NCI-H1436 (cell line): ENCODE measurements at regions not wholly inside any gene's neighbourhood (a gene's known extent, or its start where the extent isn't known, plus 50 kb on each side); places are given as distances from the start of the nearest gene placed in this dataset.
"Not testable (repeated sequence)": the region's sequence is repeated elsewhere in the genome, so short reads cannot be mapped to it uniquely, and the experiment has no call there.

Experiments
- DNase-seq: peaks from one replicate; lab custom pipeline; 2025; lab: John Stamatoyannopoulos, UW

DNA sequence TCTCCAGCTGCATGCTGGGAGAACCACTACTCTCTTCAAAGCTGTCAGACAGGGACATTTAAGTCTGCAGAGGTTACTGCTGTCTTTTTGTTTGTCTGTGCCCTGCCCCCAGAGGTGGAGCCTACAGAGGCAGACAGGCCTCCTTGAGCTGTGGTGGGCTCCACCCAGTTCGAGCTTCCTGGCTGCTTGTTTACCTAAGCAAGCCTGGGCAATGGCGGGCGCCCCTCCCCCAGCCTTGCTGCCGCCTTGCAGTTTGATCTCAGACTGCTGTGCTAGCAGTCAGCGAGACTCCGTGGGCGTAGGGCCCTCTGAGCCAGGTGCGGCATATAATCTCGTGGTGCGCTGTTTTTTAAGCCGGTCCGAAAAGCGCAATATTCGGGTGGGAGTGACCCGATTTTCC lies 215.0 kb downstream of the STIM2 start:
- not testable (repeated sequence) for DNase-seq

DNA sequence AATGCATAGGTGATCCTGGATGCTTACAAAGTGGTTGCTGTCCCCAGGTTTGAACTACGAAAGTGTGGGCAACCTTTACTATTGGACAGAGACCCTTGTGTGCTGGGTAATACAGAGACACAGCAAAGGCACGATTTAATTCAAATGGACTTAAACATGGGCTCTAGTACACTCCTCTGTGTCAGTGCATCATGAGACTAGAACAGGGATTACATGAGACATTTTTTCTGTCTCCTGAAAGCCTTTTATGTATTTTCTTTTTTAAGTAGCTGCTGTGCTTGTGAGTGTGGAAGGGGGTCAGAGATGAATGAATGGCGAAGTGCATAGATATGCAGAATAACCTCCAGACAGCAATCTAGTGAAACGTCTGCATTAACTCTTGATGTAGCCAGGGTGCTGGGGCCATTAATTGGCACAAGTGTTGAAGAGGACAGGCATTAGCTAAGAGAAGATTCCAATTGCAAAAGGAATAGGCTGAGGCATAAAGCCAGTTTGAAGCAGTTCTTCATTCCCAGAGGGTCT lies 218.4 kb downstream of the STIM2 start:
- no peak for DNase-seq

DNA sequence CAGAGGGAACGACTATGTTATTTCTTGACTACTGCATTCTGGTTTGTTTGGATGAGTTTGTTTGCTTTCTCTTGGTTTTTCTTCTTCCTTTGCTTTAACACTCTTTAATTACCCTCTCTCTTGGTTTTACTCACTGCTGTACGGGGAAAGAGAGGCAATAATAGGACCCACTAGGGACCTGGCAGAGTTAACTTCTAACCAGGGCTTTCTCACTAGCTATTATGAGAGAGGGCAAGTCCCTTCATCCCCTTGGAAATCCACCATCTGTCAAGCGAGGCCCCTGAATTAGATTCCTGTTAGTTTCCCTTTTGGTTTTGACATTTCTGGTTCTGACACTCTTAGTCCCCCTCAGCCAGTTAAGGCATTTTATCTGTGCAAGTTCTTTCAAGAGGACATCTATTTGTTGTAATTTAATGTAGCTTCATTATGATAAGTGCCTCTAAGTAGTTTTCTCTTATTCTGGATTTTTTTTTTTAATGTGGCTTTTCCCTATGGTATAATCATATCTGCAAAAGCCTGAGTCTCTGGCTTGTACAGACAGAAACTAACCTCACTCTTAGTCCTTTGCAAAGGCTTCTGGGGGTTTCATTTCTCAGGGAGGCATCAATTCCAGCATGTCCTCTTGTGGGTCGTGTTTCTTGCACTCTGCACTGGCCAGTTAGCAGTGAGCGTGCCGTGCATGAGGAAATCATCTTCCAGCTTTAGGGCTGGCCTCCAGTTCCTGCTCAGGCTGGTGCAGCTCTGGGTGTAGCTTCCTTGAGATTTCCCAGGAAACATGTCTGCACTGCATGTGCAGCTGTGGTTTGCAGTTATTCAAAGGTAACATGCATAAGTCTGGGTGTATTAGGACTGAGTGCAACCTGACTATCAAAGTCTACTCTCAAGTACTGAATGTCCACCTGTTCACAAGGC lies 221.3 kb downstream of the STIM2 start:
- no peak for DNase-seq

DNA sequence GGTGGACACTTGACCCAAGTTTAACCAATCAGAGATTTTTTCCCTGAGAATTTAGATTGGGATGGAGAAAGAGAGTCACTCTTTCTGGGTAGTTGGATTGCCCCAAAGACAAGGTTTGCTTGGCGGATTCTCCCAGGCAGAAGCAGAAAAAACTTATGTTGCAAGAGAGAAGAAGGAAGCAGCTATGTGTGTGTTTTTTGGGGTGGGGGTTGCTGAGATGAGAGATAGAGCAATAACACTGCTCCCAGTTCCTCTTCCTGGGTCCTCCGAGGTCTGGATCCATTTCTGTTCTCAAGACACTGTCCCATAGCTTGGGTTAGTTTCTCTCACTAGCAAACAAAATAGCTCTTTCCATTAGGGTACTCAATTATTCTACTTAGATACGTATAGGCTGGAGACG lies 222.1 kb downstream of the STIM2 start:
- no peak for DNase-seq

DNA sequence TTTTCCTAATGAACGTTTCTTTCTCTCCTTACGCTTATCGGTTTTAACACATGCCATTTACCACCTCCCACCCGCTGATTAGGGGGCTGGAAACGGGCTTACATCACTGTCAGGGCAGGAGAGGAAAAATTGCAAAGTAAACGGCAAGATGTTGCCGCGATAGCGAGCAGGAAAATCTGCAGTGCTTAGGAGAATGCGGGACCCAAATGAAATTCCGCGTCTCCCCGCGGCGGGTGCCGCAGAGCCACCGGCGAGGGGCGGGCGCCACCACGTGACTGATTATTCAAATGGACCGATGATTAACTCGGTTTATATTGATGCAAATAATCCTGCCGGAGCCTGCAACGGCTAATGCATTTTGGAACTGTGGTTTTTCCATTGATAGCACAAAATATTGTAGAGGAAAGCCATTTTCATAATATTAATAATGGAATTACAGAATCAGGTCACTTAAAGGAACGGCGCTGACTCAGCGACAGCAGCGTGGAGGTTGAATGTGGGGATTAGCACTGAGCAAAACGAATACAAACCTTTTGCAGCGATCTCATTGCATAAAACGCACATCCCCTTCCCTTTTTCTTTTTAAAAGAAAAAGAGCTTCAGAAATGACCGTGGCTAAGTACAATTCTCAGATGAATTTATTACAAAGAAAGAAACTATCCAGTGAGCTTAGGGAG lies 224.2 kb downstream of the STIM2 start:
- DNase-seq: no peak

DNA sequence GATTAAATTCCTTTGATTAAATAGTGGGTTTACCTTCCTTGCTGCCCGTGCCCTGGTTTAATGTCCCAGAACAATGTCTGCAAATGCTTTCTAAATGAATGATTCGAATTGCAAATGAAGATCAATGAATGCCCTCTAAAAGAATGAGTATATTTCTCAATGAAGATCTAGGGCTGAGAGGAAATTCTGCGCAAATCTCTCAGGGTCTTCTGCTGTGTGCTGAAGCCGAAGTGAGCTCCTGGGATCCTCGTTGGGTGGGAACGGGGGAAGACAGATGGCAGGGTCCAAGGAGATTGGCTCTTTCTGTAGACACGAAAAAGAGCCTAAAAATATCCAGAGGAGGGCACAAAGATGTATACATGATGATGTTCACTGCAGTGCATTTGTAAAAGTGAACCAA lies 224.8 kb downstream of the STIM2 start:
- no peak for DNase-seq

DNA sequence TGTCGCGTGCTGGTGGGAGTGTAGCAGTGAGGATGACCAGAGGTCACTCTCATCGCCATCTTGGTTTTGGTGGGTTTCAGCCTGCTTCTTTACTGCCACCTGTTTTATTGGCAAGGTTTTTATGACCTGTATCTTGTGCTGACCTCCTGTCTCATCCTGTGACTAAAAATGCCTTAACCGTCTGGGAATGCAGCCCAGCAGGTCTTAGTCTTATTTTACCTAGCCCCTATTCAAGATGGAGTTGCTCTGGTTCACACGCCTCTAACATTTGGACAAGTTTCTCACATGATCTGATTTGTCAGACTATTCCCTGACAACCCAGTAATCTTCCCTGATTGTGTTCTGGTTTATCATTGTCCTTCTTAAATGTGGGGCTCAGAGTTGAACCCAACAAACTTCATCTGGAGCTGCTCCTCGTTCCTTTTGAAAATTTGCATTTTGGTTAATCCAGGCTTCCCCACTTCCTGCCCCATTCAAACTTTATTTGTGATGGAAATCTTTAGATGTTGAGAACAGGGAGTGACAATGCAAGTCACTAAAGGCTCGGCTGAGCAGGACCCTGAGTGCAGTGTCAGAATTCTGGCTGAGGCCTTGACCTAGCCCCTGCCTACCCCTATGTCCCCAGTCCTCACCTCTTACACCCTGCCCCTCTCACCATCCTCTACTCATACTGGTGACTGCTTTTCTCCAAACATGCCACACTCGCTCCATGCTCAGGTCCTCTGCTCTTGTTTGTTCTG lies 226.8 kb downstream of the STIM2 start:
- no peak for DNase-seq

DNA sequence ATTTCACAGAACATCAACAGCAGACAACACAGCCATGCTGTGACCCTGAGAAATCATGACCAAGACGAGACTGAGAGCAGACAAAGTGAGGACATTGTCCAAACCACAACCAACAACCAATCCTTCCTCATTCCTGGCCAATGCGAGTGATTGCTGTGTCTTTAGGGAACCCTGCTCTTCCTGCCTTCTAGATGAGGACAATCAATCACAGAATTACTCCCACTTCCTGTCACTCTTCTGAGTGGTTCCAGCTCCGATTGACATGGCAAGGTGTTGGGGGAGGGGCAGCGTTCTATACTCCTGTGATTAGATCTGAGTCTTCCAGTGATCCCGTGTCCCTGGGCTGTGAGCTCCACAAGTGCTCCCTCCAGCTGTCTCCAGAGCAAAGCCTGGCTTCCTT lies 227.8 kb downstream of the STIM2 start:
- no peak for DNase-seq

DNA sequence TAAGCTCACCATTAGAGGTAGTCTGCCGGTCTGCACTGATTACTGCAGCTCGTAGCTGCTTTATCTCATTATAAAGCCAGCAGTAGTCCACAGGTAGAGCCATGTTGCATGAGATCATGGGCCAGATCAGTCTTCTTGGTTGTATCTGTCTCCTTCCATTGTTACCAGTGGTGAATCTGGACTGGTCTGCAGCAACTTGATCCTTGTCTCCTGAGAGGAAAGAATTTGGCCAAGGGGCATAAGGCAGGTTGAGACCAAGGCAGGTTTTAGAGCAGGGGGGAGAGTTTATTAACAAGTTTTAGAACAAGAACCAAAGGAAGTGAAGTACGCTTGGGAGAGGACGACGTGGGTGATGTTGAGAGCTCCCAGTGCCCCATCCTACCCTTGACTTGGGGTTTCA lies 228.5 kb downstream of the STIM2 start:
- no peak for DNase-seq

DNA sequence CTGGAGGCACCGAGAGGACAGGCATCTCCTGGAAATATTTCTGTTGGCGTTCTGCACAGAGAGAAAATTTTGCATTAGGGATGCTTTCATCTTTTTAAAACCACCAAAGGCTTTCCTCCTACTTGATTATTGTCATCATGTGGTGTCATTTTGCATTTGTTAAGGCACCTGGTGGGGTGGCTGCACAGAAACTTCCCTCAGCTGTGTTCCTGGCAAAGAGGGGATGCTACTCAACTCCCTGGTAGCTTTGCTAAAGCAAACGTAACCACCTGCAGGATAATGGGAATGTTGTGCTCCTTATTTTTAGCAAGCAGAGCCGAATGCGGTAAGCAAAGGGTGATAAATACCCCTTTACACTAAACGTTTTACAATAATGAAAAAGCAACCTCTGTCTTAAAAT lies 229.8 kb downstream of the STIM2 start:
- no peak for DNase-seq

DNA sequence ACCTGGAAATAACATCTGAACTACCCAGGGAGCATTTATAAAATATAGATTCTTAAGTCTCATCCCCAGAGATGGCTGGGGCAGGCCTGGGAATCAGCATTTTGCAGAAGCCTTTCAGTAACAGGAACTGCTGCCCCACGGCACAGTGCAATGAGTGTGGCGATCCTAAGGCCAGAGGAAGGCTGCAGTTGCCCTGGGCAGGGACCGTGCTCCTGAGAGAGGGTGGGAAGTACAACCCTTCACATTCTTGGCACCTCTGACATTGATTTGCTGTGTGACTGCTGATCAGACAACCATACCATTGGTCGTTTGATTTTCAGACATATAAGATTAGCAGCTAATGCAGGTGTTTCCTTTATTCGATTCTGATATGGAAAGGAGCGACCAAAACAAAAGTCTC lies 233.6 kb downstream of the STIM2 start:
- DNase-seq: no peak

DNA sequence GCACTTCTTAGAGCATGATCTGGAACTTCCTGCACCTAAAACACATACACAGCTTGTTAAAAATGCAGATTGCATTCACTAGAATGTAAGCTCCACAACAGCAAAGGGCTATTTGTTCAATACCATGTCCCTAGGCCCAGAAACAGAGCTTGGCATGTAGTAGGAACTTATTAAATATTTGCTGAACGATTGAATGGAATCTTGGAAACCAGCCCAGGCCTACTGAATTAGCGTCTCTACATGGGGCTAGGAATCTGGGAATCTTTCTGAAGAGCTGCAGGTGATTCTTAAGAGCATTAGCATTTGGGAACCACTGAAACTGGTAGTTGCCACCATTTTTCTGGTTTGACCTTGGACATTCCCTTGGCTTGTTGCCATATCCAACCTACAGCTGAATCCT lies 234.1 kb downstream of the STIM2 start:
- DNase-seq: no peak

DNA sequence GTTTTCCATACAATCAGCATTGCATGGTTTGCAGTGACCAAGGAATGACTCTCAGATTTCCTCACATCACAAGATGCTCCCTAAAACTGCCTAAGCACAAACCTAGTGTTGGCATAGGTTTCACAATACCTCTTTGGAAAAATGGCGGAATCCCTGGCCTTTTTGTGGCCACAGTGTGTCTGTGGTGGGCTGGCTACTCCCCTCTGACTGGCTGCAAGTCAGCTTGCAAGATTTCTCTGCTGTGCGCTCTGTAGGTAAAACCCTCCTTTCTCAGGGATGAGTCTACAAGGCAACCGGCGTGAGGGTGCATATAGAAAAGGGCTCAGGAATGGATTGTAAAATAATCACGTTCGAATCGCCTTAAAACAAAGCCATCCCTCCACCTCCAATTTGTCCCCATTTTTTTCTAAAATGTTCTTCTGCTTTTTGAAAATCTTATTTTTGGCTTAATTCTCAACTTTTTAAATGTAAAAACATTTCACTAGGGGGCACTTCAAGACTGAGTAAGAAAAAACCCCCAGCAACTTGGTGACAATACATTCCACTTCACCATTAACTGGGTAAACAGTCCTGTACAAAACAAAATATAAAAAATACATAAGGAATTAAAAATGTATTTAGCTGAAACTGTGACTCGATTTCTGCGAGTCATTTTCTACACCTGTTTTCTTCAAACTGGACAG lies 235.6 kb downstream of the STIM2 start:
- no peak for DNase-seq

DNA sequence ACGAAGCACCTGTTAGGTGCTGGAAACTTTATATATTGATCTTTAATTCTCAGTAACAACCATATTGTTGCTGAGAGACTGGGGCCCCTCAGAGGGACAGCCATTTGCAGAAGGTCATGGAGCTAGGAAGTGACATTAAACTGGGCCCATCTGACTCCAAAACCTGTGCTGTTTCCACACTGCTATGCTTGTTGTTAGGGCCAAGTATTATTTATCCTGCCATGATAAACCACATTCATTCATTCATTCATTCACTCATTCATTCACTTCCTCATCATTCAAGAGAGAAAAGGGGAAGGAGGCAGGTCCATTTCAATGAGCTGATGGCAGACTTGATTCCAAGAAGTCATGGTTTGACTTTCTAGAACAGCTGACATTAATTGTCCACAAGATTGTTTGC lies 237.4 kb downstream of the STIM2 start:
- DNase-seq: no peak

DNA sequence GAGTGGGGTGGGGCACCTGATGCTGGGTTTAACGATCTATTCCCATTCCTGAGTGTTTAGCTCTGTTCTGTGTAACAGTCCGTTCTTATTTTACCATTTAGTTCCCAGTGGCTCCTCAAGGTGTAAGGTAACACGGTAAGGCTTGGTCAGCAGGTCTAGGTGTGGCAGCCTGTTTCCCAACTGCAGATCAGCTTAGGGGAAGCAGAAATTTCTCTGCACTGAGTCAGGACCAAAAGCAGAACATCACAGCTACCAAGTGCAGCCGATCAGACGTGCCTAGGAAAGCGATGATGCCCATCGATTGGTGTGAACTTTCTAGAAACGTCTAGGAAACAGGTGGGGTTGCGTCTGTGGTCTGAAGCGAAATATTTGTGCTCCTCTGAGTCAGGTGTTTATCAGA lies 240.1 kb downstream of the STIM2 start:
- no peak for DNase-seq

DNA sequence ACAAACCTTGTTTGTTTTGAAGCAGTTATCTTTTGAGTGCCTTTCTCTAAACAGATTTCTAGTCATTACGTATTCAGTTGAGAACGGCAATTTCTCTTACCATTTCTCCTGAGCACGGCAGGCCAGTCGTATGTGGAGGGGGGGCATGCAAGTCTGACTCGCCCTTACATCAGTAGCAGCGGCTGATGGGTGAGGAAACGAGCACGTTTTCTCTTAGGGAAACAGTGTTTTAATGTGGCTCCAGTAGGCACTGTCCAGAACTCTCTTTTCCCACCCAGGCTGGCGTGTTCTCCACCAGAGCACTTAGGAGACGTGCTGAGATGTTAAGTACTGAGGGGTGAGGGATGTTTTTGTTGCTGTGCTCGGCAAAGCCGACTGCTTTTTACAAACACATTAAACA lies 240.5 kb downstream of the STIM2 start:
- no peak for DNase-seq

DNA sequence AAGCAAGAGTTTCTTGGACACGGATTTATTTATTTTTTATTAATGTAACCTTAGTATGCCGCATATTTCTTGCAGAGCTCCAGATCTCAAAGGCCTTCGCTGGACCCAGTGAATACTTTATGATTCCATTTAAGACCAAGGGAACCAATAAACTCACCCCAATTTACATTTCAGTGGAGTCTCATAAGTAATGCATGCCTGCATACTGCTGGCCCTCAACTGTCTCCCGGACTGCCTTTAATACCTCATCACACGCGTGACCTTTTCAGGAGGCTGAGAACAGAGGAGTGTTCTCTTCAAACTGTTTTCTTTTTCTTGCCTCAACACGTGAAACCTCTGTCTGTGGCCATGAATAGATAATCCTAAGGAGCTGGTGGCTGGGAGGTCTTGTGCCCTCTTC lies 240.9 kb downstream of the STIM2 start:
- DNase-seq: no peak

DNA sequence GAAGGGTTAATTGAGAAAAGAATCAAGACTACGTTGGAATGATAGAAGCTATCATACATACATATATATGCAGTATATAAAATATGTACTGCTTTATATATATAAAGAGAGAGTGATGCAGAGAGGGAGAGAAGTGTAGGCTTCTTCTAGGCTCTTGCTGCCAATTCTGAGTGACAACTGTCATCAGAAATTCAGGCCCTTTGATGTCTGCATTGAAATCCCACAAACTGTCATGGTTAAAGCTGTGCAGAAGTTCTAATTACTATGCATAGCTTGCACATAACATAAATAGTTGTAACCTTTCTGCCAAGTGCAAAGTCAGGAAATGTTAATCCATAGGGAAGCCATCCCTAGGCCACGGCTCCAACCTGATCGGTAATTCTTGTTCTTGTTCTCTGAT lies 251.0 kb downstream of the STIM2 start:
- DNase-seq: no peak

DNA sequence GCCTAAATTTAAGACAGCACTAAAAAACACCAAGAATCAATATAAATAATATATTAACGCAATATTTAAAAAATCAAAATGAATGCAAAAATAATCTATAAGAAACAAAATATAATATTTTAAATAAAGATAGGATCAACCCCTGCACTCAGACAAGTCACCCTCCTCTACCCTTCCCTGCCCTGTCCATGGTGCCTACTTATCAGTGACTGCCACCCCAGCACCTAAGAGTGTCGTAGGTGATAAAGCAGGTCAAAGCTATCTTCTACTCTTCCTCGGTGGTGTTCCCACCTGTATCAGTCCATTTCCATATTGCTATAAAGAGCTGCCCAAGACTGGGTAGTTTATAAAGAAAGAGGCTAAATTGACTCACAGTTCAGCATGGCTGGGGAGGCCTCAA lies 251.9 kb downstream of the STIM2 start:
- DNase-seq: no peak

DNA sequence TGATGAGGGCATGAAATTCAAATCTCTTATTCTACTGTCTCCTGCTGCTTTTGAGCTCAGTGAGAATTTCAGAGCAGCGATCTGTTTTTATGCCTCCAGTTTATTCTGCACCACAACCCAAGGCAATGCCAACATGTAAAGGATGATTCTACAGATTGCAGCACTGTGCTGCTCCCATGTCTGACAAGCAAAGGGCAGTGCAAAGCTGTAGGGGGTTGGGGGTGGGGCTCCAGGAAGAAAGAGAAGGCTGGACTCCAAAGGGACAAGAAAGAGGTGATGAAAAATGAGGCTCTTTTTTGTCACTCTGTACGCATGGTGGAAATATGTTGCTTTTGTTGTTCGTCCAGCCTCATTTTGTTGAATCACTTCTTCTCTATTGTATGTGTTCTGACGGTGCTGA lies 254.6 kb downstream of the STIM2 start:
- no peak for DNase-seq

DNA sequence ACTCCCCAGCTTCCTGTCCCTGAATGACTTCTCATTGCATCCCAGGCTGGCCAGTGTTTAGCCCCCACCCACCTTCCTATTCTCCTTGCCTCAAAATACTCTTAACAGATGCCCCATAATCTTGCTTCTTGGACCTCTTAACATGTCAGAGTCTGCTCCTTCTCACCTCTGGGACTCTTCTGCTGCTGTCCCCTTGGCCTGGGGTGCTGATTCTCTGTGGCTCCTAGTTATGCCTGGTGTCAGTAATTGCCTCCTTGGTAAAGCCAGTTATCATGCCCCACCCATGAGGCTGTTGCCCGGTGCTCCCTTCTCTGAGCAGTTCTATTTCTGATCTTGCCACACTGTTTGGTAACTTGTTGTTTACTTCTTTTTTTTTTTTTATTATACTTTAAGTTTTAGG lies 256.8 kb downstream of the STIM2 start:
- DNase-seq: no peak

DNA sequence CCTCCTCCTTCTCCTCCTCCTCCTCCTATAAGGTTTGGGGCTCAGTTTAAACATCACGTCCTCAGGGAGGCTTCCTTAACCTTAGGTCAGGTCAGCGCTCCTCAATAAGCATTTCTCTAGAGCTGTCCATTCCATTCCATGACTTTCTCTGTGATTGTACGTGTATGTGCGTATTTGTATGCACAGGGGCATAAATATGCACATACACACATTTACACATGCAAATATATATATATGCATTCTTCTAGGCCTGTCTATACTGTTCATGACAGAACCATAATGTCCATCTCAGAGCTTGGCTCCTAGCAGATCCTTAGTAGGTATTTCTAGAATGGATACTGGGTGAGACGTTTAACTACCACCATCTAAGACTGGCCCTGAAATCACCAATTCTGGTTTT lies 258.6 kb downstream of the STIM2 start:
- DNase-seq: no peak
